ENCODE measurements at regions not wholly inside any gene's neighbourhood (a gene's known extent, or its start where the extent isn't known, plus 50 kb on each side); places are given as distances from the start of the nearest gene placed in this dataset.

DNA sequence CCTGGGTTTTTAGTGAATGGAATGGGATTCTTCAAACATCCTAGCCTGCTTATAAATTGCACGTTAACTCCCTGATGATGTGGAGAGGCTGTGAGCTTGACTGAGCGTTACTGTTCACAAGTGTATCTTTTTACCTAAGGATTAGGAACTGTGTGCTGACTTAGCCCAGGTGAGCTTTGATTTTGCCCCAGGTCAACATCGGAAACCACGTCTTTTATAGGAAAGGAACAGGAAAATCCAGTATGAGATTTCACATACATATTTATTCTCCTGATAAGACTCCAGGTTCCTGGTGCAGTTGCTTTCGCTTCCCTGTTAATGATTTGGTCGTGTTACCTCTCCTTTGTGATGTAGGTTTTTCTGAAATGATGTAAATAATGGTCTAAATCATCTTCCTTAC lies 103.2 kb upstream of the BASP1 start:
- H3K36me3 Mint-ChIP-seq, result no peaks in the 10 kb centered on the region
- H3K27me3 Mint-ChIP-seq (ENCODE audit: low read depth), result no peaks in the 10 kb centered on the region
- no peak overlapping the region for H3K27ac Mint-ChIP-seq
- no peaks in the 10 kb centered on the region for H3K9me3 Mint-ChIP-seq
- TF ChIP-seq, protein P1, sequence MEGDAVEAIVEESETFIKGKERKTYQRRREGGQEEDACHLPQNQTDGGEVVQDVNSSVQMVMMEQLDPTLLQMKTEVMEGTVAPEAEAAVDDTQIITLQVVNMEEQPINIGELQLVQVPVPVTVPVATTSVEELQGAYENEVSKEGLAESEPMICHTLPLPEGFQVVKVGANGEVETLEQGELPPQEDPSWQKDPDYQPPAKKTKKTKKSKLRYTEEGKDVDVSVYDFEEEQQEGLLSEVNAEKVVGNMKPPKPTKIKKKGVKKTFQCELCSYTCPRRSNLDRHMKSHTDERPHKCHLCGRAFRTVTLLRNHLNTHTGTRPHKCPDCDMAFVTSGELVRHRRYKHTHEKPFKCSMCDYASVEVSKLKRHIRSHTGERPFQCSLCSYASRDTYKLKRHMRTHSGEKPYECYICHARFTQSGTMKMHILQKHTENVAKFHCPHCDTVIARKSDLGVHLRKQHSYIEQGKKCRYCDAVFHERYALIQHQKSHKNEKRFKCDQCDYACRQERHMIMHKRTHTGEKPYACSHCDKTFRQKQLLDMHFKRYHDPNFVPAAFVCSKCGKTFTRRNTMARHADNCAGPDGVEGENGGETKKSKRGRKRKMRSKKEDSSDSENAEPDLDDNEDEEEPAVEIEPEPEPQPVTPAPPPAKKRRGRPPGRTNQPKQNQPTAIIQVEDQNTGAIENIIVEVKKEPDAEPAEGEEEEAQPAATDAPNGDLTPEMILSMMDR (IDR thresholded peaks at IDR 0.05; ENCODE audit: unreplicated experiment), result no peak
- no peak for DNase-seq (ENCODE audit: low spot score in 2 of 2, unreplicated experiment in 2 of 2)
- peaks cover 31% of the 10 kb centered on the region for H3K4me1 Mint-ChIP-seq
- H3K4me3 Mint-ChIP-seq, result no peak overlapping the region

DNA sequence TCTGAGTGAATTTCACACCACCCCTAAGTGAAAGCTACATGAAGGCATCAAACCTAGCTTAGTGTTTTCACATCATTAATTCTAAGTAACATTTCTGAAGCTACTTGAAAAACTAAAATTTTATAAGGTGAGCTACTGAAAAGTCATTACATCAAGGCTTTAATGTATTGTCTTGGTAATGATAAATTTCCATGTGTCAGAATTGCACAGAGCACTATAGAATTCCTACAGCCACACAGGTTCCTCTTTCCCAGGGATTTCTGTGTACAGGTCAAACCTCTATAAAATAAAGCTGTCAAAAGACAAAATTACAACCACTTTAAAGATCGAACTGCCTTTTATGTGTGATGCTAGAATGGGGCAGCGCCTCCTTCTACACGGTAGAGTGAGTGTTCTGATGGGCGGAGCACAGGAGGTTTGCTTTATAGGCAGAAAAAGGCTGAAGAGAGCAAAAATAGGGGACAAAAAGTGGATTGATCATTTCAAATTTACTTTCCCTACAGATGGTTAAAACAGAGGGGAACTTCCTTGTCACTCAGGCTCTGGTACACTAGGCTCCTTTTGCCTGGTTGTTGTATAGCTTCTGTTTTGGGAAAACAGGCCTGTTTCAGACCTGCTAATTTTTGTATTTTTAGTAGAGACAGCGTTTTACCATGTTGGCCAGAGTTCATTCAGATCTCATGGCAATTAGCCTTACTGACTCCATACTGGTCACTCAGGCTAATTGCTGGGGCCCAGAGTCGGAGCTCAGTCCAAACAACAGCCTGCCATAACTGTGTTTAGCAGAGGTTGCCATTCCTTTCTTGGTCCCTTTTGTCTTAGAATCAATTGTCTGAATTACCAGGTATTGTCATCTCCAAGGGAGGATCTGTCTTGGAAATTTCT lies 102.5 kb upstream of the BASP1 start:
- Mint-ChIP-seq H3K4me1 (peaks cover 28% of the 10 kb centered on the region), H3K9me3 (no peaks in the 10 kb centered on the region), H3K27ac (no peak overlapping the region), H3K36me3 (no peaks in the 10 kb centered on the region), H3K4me3 (no peak overlapping the region), H3K27me3 (ENCODE audit: low read depth) (no peaks in the 10 kb centered on the region)
- no peak for DNase-seq (ENCODE audit: low spot score in 2 of 2, unreplicated experiment in 2 of 2)
- TF ChIP-seq, protein P1 (IDR thresholded peaks at IDR 0.05; ENCODE audit: unreplicated experiment), result no peak

DNA sequence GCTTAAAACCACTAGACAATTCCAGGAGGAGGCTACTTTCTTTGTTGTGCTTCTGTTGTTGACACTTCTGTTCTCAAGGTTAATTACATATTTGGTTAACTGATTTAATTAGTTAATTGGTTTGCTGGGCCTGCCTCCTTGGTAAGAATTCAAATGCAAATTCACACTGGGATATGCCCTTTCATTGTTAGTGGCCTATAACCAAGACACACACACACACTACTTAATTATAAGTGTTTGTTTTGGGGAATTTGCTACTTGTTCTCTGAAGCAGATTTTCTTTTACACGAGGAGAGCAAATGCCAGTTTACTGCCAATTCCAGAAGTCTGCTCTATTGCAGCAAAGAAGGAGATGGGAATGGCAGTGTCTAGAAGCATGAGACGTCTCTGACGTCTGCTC lies 101.6 kb upstream of the BASP1 start:
- H3K27ac Mint-ChIP-seq, result no peak overlapping the region
- H3K4me3 Mint-ChIP-seq, result no peak overlapping the region
- H3K27me3 Mint-ChIP-seq (ENCODE audit: low read depth), result no peaks in the 10 kb centered on the region
- no peaks in the 10 kb centered on the region for H3K9me3 Mint-ChIP-seq
- TF ChIP-seq, protein P1 (IDR thresholded peaks at IDR 0.05; ENCODE audit: unreplicated experiment), result no peak
- H3K4me1 Mint-ChIP-seq, result peaks cover 25% of the 10 kb centered on the region
- DNase-seq (ENCODE audit: low spot score in 2 of 2, unreplicated experiment in 2 of 2), result no peak
- H3K36me3 Mint-ChIP-seq, result no peaks in the 10 kb centered on the region

DNA sequence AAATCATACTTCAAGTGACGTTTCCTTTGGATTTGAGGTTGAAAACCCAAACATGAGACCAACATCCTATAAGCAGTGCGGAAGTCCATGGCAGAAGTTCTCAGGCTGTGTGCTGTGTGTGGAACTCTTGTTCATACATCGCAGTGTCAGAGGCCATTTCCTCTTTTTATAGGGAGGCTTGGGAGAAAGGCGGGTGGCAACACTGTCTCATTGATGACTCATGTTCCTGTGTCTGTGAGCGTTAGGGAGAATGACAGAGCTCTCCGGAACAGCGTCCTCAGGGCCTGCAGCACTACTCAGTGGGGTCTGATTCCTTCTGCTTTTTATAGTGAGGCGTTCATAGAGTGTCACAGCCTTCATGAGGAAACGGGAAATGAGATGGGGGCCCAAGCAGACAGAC lies 98.8 kb upstream of the BASP1 start:
- Mint-ChIP-seq H3K27ac (peak overlapping the region; percentile 51), H3K4me3 (no peak overlapping the region)
- no peak for DNase-seq (ENCODE audit: low spot score in 2 of 2, unreplicated experiment in 2 of 2)

DNA sequence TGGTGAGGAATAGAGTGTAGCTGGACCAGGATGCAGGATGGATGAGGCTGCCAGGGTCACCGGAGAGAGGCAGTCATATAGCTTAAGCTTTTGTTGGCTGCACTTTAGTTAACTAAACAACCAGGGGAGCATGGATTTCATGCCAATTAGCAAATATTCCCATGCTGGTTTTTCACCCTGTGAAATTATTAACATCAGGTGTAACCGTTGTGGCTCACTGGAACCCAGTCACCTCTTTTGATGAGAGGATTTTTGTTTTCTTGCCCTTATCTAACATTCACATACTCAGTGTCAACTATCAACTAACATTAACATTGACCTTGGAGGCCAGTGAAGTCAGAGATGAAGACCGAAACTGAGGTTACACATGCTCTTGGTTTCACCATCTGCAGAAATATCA lies 97.2 kb upstream of the BASP1 start:
- Mint-ChIP-seq H3K4me3 (no peak overlapping the region), H3K4me1 (peaks cover 13% of the 10 kb centered on the region), H3K27me3 (ENCODE audit: low read depth) (no peaks in the 10 kb centered on the region), H3K36me3 (no peaks in the 10 kb centered on the region), H3K27ac (no peak overlapping the region), H3K9me3 (peaks cover 5% of the 10 kb centered on the region)
- DNase-seq (ENCODE audit: low spot score in 2 of 2, unreplicated experiment in 2 of 2), result no peak
- TF ChIP-seq, protein P1 (IDR thresholded peaks at IDR 0.05; ENCODE audit: unreplicated experiment), result no peak

More for the DNA sequence above, 98.8 kb upstream of the BASP1 start:
- Mint-ChIP-seq H3K27me3 (ENCODE audit: low read depth) (no peaks in the 10 kb centered on the region), H3K4me1 (peaks cover 22% of the 10 kb centered on the region), H3K9me3 (no peaks in the 10 kb centered on the region), H3K36me3 (no peaks in the 10 kb centered on the region)
- TF ChIP-seq, protein P1 (IDR thresholded peaks at IDR 0.05; ENCODE audit: unreplicated experiment), result no peak

All from mesothelial cell of epicardium (in vitro differentiated cells).